GM12878 (cell line): ENCODE measurements at regions not wholly inside any gene's neighbourhood (a gene's known extent, or its start where the extent isn't known, plus 50 kb on each side); places are given as distances from the start of the nearest gene placed in this dataset.
"Not testable (repeated sequence)": the region's sequence is repeated elsewhere in the genome, so short reads cannot be mapped to it uniquely, and the experiment has no call there.

Experiments
- ATAC-seq: fragments of 200-7000 bp; cut with Tn5 transposase; 3 replicates; pipeline ENCODE4 v1.9.1; 2020; ENCODE audit warnings: mild to moderate bottlenecking, moderate library complexity
- BruUV-seq: library from RNA; stranded (reverse); fragments of 400-500 nt; replicated peaks from 2 replicates; lab custom pipeline; 2021; lab: Mats Ljungman, UMichigan
- CTCF ChIA-PET: fragments of 300-600 bp; sonication (Branson Sonifier 250); formaldehyde crosslinking; extraction: SDS; loops from one replicate; lab custom pipeline; 2021; ENCODE audit warnings: inconsistent platforms; lab: Yijun Ruan, JAX
- POLR2A ChIA-PET: fragments of 350-600 bp; formaldehyde crosslinking; extraction: SDS; loops from one replicate; lab custom pipeline; 2021; ENCODE audit warnings: inconsistent platforms; lab: Charles Lee
- RAD21 ChIA-PET: fragments of 300-600 bp; sonication (Branson Sonifier 250); formaldehyde crosslinking; loops from one replicate; lab custom pipeline; 2023; ENCODE audit warnings: antibody characterized with exemption; ENCODE audit not compliant: unreplicated experiment; lab: Charles Lee
- SMC1A ChIA-PET: fragments of 300-600 bp; sonication (Branson Sonifier 250); formaldehyde crosslinking; loops from one replicate; lab custom pipeline; 2023; ENCODE audit not compliant: unreplicated experiment, uncharacterized antibody; lab: Charles Lee
- DNase-seq: peaks from one replicate; pipeline ENCODE4 v3.0.0-alpha.2; 2011; ENCODE audit warnings: low read depth, low spot score
- FAIRE-seq: peaks from 3 replicates; lab custom pipeline; 2011; peaks lifted over from hg19 to GRCh38; lab: Jason Lieb, UNC
- H2AFZ ChIP-seq: 2 replicates; pipeline ENCODE4 v1.6.0; 2011; ENCODE audit warnings: low read depth, low read length, control low read depth; ENCODE audit not compliant: control insufficient read depth
- H3K27ac ChIP-seq: 2 replicates; pipeline ENCODE4 v1.5.1; 2011; ENCODE audit warnings: control low read depth; ENCODE audit not compliant: control insufficient read depth, insufficient read depth
- H3K27me3 ChIP-seq, 2 experiments: replicated peaks in 1 of 2; 2 replicates each; pipeline versions ENCODE4 v1.6.0 to v1.6.1; 2011; ENCODE audit warnings: low read length in 1 of 2; ENCODE audit not compliant: control insufficient read depth in 2 of 2, insufficient read depth in 2 of 2
- H3K36me3 ChIP-seq, 2 experiments: 2 replicates each; pipeline ENCODE4 v1.5.1; 2011; ENCODE audit warnings: low read length in 1 of 2; ENCODE audit not compliant: control insufficient read depth in 2 of 2, insufficient read depth in 2 of 2
- H3K4me1 ChIP-seq: 2 replicates; pipeline ENCODE4 v1.6.1; 2011; ENCODE audit warnings: mild to moderate bottlenecking, low read length, moderate library complexity, mixed read lengths; ENCODE audit not compliant: control insufficient read depth, insufficient read depth
- H3K4me2 ChIP-seq: 2 replicates; pipeline ENCODE4 v1.6.0; 2011; ENCODE audit warnings: control low read depth; ENCODE audit not compliant: control insufficient read depth, insufficient read depth
- H3K4me3 ChIP-seq: fragments of 200-600 bp; sonication (generic); 2 replicates; pipeline ENCODE4 v1.5.1; 2016
- H3K79me2 ChIP-seq: 2 replicates; pipeline ENCODE4 v1.6.0; 2011; ENCODE audit warnings: low read length; ENCODE audit not compliant: control insufficient read depth, insufficient read depth
- H3K9ac ChIP-seq: 2 replicates; pipeline ENCODE4 v1.8.0; 2011; ENCODE audit warnings: low read length, control low read depth, mixed read lengths; ENCODE audit not compliant: control insufficient read depth, insufficient read depth
- H3K9me3 ChIP-seq: replicated peaks from 3 replicates; pipeline ENCODE4 v1.5.1; 2011; ENCODE audit warnings: mild to moderate bottlenecking, low read length; ENCODE audit not compliant: control insufficient read depth, insufficient read depth
- H4K20me1 ChIP-seq: 2 replicates; pipeline ENCODE4 v1.6.0; 2011; ENCODE audit not compliant: control insufficient read depth, insufficient read depth
- CBX3 ChIP-seq: fragments of 200-600 bp; sonication (generic); IDR thresholded peaks from 2 replicates; pipeline ENCODE4 v1.6.1; 2016; ENCODE audit warnings: low read depth, borderline replicate concordance
- REST ChIP-seq: IDR thresholded peaks from 2 replicates; pipeline ENCODE4 v1.6.1; 2012; ENCODE audit warnings: mild to moderate bottlenecking, low read depth, low read length
- WGBS: methylation state at CpG from one replicate; pipeline ENCODE4 v1.1.6; 2016; ENCODE audit warnings: low lambda C conversion rate; ENCODE audit not compliant: insufficient replicate concordance, insufficient coverage; ENCODE audit errors: missing lambda C conversion rate; 5-methylcytosine and 5-hydroxymethylcytosine counted together
- in situ Hi-C: fragments of 300-500 bp; cut with MboI; formaldehyde crosslinking; loops from 9 replicates; pipeline ENCODE4 v1.14.3; 2018; ENCODE audit warnings: mixed read lengths
- intact Hi-C: fragments of 100-400 bp; cut with micrococcal nuclease; formaldehyde crosslinking; loops from one replicate; pipeline ENCODE4 v1.14.2; 2022; ENCODE audit not compliant: unreplicated experiment

GRCh38 chr14:104232070-104232484 lies 93.7 kb downstream of the KIF26A start (continued):
- TF ChIP-seq REST: no peak
- TF ChIP-seq CBX3: no peak

- H3K9ac ChIP-seq, FAIRE-seq, BruUV-seq, H3K4me1 ChIP-seq, RAD21 ChIA-PET, H2AFZ ChIP-seq, H3K27me3 ChIP-seq, intact Hi-C loops, in situ Hi-C loops, H3K4me3 ChIP-seq, CTCF ChIA-PET, H3K4me2 ChIP-seq, H3K36me3 ChIP-seq, H3K79me2 ChIP-seq, SMC1A ChIA-PET, H4K20me1 ChIP-seq, H3K9me3 ChIP-seq, ATAC-seq, DNase-seq, POLR2A ChIA-PET, H3K27ac ChIP-seq: not testable (repeated sequence)
- WGBS: 55% methylated on average over 3 of the region's 3 CpGs
Observed at GRCh38 chr14:104234007-104234786, 95.8 kb downstream of the KIF26A start.
